ENCODE measurements at regions not wholly inside any gene's neighbourhood (a gene's known extent, or its start where the extent isn't known, plus 50 kb on each side); places are given as distances from the start of the nearest gene placed in this dataset.

- WGBS (ENCODE audit: missing lambda C conversion rate) = 91% methylated on average over 19 of the region's 19 CpGs
- ChIA-PET POLR2A (no interaction called here), CTCF (interaction anchor here (0.7 to 5.2 kb wide), 18 partner anchors 9 to 1128 kb away, joined by 3 to 95 read pairs (median 4); no protein-coding TSS in a partner anchor)
- Histone ChIP-seq H3K4me3 (no peak overlapping the region), H3K9me3 (no peaks in the 10 kb centered on the region), H3K4me2 (no peak overlapping the region), H3K27ac (peak overlapping the region; percentile 16 to 89; a peak in 5 of 6 replicates), H3K4me1 (peaks cover 6% of the 10 kb centered on the region; the same call in 2 of the 3 replicates)
- DNase-seq (ENCODE audit: low read depth in 1 of 2, low spot score in 1 of 2) (no peak), ATAC-seq (no peak), FAIRE-seq (no peak)
- TF ChIP-seq ZSCAN20 (CRISPR knock-in tag; IDR thresholded peaks at IDR 0.05) (no peak), CHD2 (IDR thresholded peaks at IDR 0.05; ENCODE audit: low read length, partially characterized antibody) (no peak), JUN (IDR thresholded peaks at IDR 0.05) (no peak), KDM1A (IDR thresholded peaks at IDR 0.05; ENCODE audit: low read depth) (no peak), JUNB (IDR thresholded peaks at IDR 0.05) (no peak), FOXS1 (CRISPR knock-in tag; IDR thresholded peaks at IDR 0.05) (no peak), ESRRA (IDR thresholded peaks at IDR 0.05; ENCODE audit: borderline replicate concordance, low read length) (no peak), SREBF2 (IDR thresholded peaks at IDR 0.05) (no peak), HEYL (CRISPR knock-in tag; IDR thresholded peaks at IDR 0.05) (no peak), PHF8 (IDR thresholded peaks at IDR 0.05; ENCODE audit: borderline replicate concordance, low read depth) (no peak)
Measured at GRCh38 chr2:235105821-235106359, 154.1 kb downstream of the SH3BP4 start.

GRCh38 chr2:235106874-235107639, 155.2 kb downstream of the SH3BP4 start:
- POLR2A ChIA-PET = interaction anchor here (1.0 to 1.4 kb wide), 4 partner anchors 9 to 610 kb away, joined by 3 to 5 read pairs (median 4); partner anchors contain the start of gene ARL4C
- ATAC-seq = peak; percentile 96 to 98
- no peak for FAIRE-seq

More at GRCh38 chr2:235106874-235107639, 155.2 kb downstream of the SH3BP4 start:
- CTCF ChIA-PET = interaction anchor here (0.6 to 5.2 kb wide), 57 partner anchors 10 to 1249 kb away, joined by 3 to 95 read pairs (median 4); no protein-coding TSS in a partner anchor
- peak; percentile 81 to 82 for DNase-seq (ENCODE audit: low read depth in 1 of 2, low spot score in 1 of 2)
- H3K27ac ChIP-seq = peak overlapping the region; percentile 16 to 89; a peak in 5 of 6 replicates
- peaks cover 4% of the 10 kb centered on the region; the same call in 2 of the 3 replicates for H3K4me1 ChIP-seq
- TF ChIP-seq RAD21 (conservative IDR thresholded peaks at IDR 0.05 in 1 of 2, IDR thresholded peaks at IDR 0.05 in 1 of 2) (peak; percentile 95 to 97), FOSL2 (IDR thresholded peaks at IDR 0.05) (no peak), FOSL2 (CRISPR knock-in tag; IDR thresholded peaks at IDR 0.05) (no peak), FOSB (CRISPR knock-in tag; IDR thresholded peaks at IDR 0.05) (no peak), TFCP2L1 (CRISPR knock-in tag; IDR thresholded peaks at IDR 0.05) (no peak), KDM1A (IDR thresholded peaks at IDR 0.05; ENCODE audit: low read depth) (no peak), POLR2A (IDR thresholded peaks at IDR 0.05; ENCODE audit: low read length) (no peak), CTCF (IDR thresholded peaks at IDR 0.05) (peak; percentile 89), ELK1 (IDR thresholded peaks at IDR 0.05; ENCODE audit: low read depth, low read length) (no peak), ZC3H11A (IDR thresholded peaks at IDR 0.05) (no peak), SMC3 (IDR thresholded peaks at IDR 0.05) (peak; percentile 98)
- H3K4me2 ChIP-seq = peak overlapping the region; percentile 19; the same call in 1 of the 3 replicates
- H3K4me3 ChIP-seq = no peak overlapping the region
- H3K9me3 ChIP-seq = no peaks in the 10 kb centered on the region
- 41% methylated on average over 10 of the region's 10 CpGs for WGBS (ENCODE audit: missing lambda C conversion rate)
